ENCODE measurements at regions not wholly inside any gene's neighbourhood (a gene's known extent, or its start where the extent isn't known, plus 50 kb on each side); places are given as distances from the start of the nearest gene placed in this dataset.

DNA sequence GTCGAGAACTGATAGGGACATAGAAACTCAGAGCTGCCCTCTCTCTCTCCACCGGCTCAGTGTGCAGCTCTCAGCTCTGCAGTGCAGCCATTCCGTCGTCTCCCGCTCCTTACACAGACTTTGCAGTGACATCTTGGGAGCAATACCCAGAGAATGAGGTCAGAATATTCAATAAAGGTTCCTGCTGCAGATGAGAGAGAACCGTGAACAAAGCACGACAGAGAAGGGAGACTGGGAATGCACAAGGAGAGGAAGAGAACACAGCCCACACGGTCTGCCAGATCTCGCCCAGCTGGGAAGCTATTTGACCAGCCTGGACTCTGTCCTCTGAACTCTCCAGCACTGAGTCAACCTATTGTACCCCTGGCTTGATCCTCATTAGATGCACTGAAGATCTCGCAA, 118.0 kb upstream of the PPARGC1A start:
- Histone ChIP-seq H3K36me3 (ENCODE audit: insufficient read depth, low read length) (no peaks in the 10 kb centered on the region), H4K20me1 (ENCODE audit: insufficient read depth, low read length, poor library complexity, severe bottlenecking) (no peaks in the 10 kb centered on the region), H3K9me3 (ENCODE audit: insufficient read depth, low read depth, low read length) (no peaks in the 10 kb centered on the region; the same call in 1 of the 2 replicates)

DNA sequence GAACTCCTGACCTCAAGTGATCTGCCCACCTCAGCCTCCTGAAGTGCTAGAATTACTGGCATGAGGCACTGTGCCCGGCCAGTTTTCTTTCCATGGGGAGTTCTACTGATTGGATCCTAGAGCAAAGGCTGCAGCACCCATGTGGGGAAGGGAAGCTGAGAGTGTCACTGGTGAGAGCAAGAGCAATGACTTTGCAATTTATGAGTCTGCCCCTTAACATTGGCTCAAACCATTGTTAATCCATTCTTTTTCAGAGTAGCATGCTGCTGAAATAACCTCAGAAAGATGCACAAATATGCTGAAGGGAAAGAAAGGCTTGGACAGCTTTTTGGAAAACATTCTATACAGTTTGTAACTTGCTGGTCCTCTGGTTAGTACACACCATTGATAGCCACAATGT, 116.4 kb upstream of the PPARGC1A start:
- Histone ChIP-seq H4K20me1 (ENCODE audit: insufficient read depth, low read length, poor library complexity, severe bottlenecking) (no peaks in the 10 kb centered on the region), H3K79me2 (ENCODE audit: insufficient read depth, low read length) (no peaks in the 10 kb centered on the region), H3K27me3 (ENCODE audit: insufficient read depth, low read length, poor library complexity, severe bottlenecking) (no peaks in the 10 kb centered on the region), H3K36me3 (ENCODE audit: insufficient read depth, low read length) (no peaks in the 10 kb centered on the region), H3K9ac (ENCODE audit: low read depth, low read length, poor library complexity, severe bottlenecking) (no peak overlapping the region), H3K4me2 (ENCODE audit: low read depth, low read length, poor library complexity, severe bottlenecking) (no peak overlapping the region), H3K4me3 (ENCODE audit: low read length, poor library complexity, severe bottlenecking) (no peak overlapping the region), H3F3A (ENCODE audit: low read depth) (no peaks in the 10 kb centered on the region), H3K4me1 (ENCODE audit: insufficient read depth, low read length, poor library complexity, severe bottlenecking) (no peaks in the 10 kb centered on the region), H2AFZ (ENCODE audit: low read length) (no peak overlapping the region), H3K9me2 (replicated peaks; ENCODE audit: low read depth, low read length) (no peaks in the 10 kb centered on the region), H3K9me3 (ENCODE audit: insufficient read depth, low read depth, low read length) (no peaks in the 10 kb centered on the region; the same call in 1 of the 2 replicates)
- no peak for TF ChIP-seq EZH2phosphoT487 (IDR thresholded peaks at IDR 0.05; ENCODE audit: borderline replicate concordance)
- TF ChIP-seq, protein P1, sequence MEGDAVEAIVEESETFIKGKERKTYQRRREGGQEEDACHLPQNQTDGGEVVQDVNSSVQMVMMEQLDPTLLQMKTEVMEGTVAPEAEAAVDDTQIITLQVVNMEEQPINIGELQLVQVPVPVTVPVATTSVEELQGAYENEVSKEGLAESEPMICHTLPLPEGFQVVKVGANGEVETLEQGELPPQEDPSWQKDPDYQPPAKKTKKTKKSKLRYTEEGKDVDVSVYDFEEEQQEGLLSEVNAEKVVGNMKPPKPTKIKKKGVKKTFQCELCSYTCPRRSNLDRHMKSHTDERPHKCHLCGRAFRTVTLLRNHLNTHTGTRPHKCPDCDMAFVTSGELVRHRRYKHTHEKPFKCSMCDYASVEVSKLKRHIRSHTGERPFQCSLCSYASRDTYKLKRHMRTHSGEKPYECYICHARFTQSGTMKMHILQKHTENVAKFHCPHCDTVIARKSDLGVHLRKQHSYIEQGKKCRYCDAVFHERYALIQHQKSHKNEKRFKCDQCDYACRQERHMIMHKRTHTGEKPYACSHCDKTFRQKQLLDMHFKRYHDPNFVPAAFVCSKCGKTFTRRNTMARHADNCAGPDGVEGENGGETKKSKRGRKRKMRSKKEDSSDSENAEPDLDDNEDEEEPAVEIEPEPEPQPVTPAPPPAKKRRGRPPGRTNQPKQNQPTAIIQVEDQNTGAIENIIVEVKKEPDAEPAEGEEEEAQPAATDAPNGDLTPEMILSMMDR (conservative IDR thresholded peaks at IDR 0.05; ENCODE audit: low read length) = no peak

More for the DNA sequence above, 118.0 kb upstream of the PPARGC1A start:
- Histone ChIP-seq H3K27me3 (ENCODE audit: insufficient read depth, low read length, poor library complexity, severe bottlenecking) (no peaks in the 10 kb centered on the region), H3K9me2 (replicated peaks; ENCODE audit: low read depth, low read length) (no peaks in the 10 kb centered on the region), H2AFZ (ENCODE audit: low read length) (no peak overlapping the region), H3K9ac (ENCODE audit: low read depth, low read length, poor library complexity, severe bottlenecking) (no peak overlapping the region), H3K4me3 (ENCODE audit: low read length, poor library complexity, severe bottlenecking) (no peak overlapping the region), H3K4me2 (ENCODE audit: low read depth, low read length, poor library complexity, severe bottlenecking) (no peak overlapping the region), H3K4me1 (ENCODE audit: insufficient read depth, low read length, poor library complexity, severe bottlenecking) (no peaks in the 10 kb centered on the region), H3K79me2 (ENCODE audit: insufficient read depth, low read length) (no peaks in the 10 kb centered on the region), H3F3A (ENCODE audit: low read depth) (no peaks in the 10 kb centered on the region)
- TF ChIP-seq EZH2phosphoT487 (IDR thresholded peaks at IDR 0.05; ENCODE audit: borderline replicate concordance) = no peak
- TF ChIP-seq, protein P1 (conservative IDR thresholded peaks at IDR 0.05; ENCODE audit: low read length) = no peak

DNA sequence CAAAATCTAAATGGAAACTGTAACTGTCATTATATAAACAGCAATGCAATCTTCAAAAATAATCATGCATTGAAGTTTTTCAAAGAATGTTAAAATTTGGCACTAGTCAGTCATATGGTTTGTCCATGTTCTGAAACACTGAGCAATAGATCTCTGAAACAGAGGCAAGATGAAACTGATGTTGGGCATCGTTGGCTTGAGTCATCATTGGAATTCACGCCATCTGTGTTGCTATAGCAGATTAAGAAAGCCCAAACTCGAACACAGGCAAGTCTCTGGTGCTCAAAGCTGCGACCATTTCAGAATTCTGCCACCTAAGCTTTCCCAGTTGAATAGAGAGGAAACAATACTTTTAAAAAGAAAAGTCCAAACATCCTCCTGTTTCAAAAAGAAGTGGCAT, 114.1 kb upstream of the PPARGC1A start:
- Histone ChIP-seq H2AFZ (ENCODE audit: low read length) (no peak overlapping the region), H3K79me2 (ENCODE audit: insufficient read depth, low read length) (no peaks in the 10 kb centered on the region), H3K36me3 (ENCODE audit: insufficient read depth, low read length) (no peaks in the 10 kb centered on the region), H3F3A (ENCODE audit: low read depth) (no peaks in the 10 kb centered on the region), H3K9ac (ENCODE audit: low read depth, low read length, poor library complexity, severe bottlenecking) (no peak overlapping the region), H3K27me3 (ENCODE audit: insufficient read depth, low read length, poor library complexity, severe bottlenecking) (no peaks in the 10 kb centered on the region), H3K4me2 (ENCODE audit: low read depth, low read length, poor library complexity, severe bottlenecking) (no peak overlapping the region), H3K9me3 (ENCODE audit: insufficient read depth, low read depth, low read length) (no peaks in the 10 kb centered on the region; the same call in 1 of the 2 replicates), H3K9me2 (replicated peaks; ENCODE audit: low read depth, low read length) (no peaks in the 10 kb centered on the region), H3K4me1 (ENCODE audit: insufficient read depth, low read length, poor library complexity, severe bottlenecking) (no peaks in the 10 kb centered on the region), H3K4me3 (ENCODE audit: low read length, poor library complexity, severe bottlenecking) (no peak overlapping the region), H4K20me1 (ENCODE audit: insufficient read depth, low read length, poor library complexity, severe bottlenecking) (no peaks in the 10 kb centered on the region)
- TF ChIP-seq, protein P1 (conservative IDR thresholded peaks at IDR 0.05; ENCODE audit: low read length) = no peak
- no peak for TF ChIP-seq EZH2phosphoT487 (IDR thresholded peaks at IDR 0.05; ENCODE audit: borderline replicate concordance)
